HG03565 (cell line): ENCODE measurements at regions not wholly inside any gene's neighbourhood (a gene's known extent, or its start where the extent isn't known, plus 50 kb on each side); places are given as distances from the start of the nearest gene placed in this dataset.

ENCODE experiments used
- ATAC-seq: cut with Tn5 transposase; IDR thresholded peaks from one replicate; pipeline ENCODE4 v1.9.1; 2021; ENCODE audit warnings: mild to moderate bottlenecking, moderate library complexity; ENCODE audit not compliant: unreplicated experiment

GRCh38 chr1:83813576-83813975 lies 185.4 kb downstream of the TTLL7 start:
- no peak for ATAC-seq

GRCh38 chr1:83810144-83810543 lies 188.8 kb downstream of the TTLL7 start:
- no peak for ATAC-seq

GRCh38 chr1:83808536-83808935 lies 190.4 kb downstream of the TTLL7 start:
- no peak for ATAC-seq

GRCh38 chr1:83807821-83808220 lies 191.1 kb downstream of the TTLL7 start:
- ATAC-seq, result no peak

DNA sequence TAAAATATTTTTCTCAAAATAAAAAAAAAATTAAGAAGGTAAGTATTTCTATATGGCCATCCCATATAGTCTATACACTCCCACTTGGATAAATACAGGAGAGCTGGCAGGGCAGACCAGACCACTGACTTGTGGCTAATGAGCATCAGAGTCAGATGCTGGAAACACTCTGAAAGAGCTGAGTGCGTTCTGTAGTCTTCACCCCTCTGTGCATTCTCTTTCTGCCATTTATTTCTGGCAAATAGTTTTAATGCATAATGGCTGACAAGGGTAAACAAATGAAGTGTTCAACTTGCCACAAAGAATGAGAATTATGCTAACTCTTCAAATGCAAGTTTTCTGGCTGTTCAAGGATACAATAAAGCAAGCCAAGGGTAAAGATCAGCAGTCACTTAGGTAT lies 191.7 kb downstream of the TTLL7 start:
- no peak for ATAC-seq

DNA sequence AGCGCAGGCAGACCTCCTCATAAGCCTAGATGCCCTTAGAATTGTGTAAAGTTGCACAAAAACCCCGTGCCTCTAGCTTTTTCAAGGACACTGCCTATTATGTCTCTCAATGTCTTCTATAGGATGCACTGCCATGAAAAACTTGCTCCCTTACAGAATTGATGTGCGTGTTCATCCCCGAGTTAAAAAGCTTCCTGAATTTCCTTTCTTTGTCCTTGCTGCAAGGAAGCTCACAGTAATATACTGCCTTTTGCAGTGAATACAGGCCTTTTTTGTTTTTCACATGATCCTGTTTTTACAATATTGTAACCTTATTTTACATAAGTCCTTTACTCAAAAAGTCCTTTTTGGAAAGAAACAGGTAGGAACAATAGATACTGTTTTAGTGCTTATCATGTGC lies 193.0 kb downstream of the TTLL7 start:
- ATAC-seq, result no peak

DNA sequence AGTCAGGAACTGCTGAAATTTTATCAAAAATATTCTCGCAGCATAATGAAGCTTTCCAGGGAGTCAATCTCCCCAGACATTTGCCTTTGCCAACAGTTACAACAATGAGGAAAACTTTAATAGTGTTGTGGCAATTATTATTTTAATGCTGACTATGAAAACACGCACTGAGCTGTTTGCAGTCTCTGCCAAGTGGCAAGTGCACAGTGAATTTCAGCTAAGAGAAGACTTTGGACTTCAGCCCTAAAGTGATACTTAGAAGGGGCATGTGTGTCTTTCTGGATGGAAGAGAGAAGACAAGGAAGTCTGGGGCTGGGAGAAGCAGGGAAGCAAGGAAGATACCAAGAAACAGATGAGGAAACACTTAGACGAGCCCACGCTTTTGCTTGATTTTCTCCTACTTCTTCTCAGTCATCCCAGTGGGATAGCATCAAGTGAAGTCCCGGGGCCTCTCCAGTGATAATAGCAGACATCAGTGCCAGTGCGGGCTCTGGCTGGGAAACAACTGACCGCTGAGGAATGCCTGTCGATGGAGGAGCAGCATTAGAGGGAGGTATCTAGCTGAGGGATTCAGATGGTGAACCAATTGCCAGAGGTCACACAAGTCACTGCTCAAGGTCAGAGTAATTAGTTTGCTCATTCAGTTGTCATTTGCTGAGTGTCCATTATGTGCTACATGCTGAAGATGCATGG lies 196.3 kb downstream of the TTLL7 start:
- no peak for ATAC-seq

- ATAC-seq, result no peak
These were observed 196.9 kb downstream of the TTLL7 start for GRCh38 chr1:83802023-83802422.

DNA sequence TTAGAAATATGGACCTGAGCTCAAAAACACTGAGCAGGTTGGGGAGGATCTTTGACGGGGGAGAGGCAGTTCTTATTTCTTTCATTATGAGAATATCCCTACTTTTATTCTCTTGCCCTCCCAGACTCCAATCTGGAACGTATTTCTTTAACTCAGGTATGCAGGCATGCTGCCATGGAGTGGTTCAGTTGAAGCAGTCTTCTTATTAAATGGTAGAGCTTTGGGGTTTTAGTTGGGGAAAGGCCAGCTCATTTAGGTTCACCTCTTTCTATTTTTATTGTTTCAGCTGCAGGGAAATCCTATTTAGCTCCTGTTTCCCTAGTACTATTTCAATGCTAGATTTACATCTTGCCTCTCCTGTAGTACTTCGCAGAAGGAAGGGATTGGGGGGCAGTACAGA lies 198.9 kb downstream of the TTLL7 start:
- ATAC-seq, result no peak

GRCh38 chr1:83799594-83799993 lies 199.3 kb downstream of the TTLL7 start:
- ATAC-seq, result no peak

- no peak for ATAC-seq
These were observed 200.0 kb downstream of the TTLL7 start for GRCh38 chr1:83798965-83799364.

GRCh38 chr1:83796409-83796808 lies 202.5 kb downstream of the TTLL7 start:
- no peak for ATAC-seq

- ATAC-seq, result peak; percentile 87
These were observed 204.5 kb downstream of the TTLL7 start for GRCh38 chr1:83794384-83794783.

DNA sequence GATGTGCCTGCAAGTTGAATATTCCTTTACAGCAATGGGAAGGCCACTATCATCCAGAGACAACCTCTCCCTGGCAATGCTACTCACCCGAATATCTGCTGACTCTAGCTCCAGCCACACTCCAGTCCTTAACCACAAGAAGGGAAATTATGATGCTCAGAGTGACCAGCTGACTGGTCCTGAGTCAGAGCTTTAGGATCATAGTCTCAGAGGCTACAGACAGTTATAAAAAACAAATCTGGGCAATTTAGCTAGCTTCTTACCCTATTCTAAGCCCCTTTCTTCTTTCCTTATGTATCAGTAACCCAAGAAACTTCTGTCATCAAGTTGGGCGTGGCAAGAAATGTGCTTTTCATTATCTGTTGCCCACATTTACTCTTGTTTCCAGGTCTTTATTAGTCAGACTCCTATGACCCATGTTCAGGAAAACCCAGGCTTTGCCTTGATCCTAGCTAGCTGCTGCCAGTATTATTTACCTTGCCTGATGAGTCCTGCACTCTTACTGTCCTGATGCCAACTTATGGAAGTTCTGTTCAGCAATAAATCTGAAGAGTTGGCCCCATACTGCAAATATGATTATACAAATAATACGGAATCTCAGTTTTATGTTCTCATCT lies 207.0 kb downstream of the TTLL7 start:
- ATAC-seq, result no peak

GRCh38 chr1:83790446-83790845 lies 208.5 kb downstream of the TTLL7 start:
- ATAC-seq, result no peak

DNA sequence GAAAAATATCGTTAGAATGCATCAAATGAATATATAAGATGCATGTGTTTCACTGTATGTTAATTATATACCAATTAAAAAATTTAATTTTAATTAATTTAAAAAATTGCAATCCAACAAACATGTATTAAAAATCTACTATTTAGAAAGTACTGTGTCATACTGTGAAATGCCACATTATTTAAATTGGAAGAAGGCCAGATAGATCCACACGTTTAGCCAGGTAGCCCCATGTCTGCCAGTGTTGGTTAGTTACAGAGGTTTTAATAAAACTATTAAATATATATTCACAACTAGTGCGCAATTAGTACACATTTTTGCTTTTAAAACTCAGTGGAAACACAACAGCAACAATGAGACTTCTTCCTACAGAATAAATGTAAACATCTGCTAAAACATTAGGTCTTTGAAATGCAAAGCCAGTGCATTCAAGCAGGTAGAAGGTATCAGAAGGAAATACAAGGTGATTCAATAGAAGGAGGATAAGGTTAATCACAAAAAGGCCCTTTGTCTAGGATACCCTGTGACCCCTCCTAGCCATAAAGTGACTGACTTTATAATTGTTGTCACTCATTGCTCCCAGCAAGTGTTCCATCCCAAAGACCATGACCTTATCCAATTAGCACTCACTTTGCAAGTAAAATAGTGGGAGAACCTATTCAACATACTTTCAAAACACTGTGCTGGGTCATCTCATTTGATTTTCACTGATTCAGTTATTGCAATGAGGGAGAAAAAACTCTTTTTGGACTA lies 211.5 kb downstream of the TTLL7 start:
- ATAC-seq, result no peak

- no peak for ATAC-seq
These were observed 217.3 kb downstream of the TTLL7 start for GRCh38 chr1:83781667-83782066.

DNA sequence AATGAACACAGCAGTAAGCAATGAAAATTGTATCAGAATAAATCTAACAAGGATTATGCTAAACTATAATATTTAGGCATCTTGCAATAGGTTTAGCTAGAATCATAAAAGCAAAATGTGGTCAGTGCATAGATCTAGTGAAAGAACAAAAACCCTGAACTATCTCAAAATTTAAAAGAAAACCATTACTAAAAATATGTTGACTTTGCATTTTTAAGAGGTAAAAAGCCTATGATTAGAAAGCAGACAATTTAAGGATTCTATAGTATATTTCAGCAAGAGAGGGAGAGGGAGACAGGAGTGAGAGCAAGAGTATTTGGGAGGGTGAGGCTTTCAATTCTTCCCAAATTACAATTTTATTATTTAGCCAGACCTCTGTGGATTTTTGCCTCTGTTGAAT lies 219.4 kb downstream of the TTLL7 start:
- ATAC-seq, result no peak

DNA sequence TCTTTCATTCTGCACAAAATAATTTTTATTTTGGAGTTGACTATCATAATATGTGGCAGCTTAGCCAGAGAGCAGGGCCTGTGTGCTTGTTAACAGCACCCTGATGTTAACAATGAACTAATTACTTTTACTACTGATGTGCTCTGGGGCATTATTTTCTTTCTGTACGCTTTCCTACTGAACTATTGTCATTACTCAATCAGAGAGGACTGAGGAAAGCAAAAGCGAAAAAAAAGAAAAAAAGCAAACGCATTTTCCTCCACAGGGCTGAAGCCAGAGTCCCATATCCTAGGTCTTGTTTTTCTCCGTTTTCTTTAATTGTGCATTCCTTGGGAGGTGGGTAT lies 221.2 kb downstream of the TTLL7 start:
- no peak for ATAC-seq

GRCh38 chr1:83776913-83777757 lies 221.8 kb downstream of the TTLL7 start:
- ATAC-seq, result no peak

- ATAC-seq, result no peak
These were observed 222.8 kb downstream of the TTLL7 start for GRCh38 chr1:83775977-83776603.
